HEK293 (cell line): ENCODE measurements at regions not wholly inside any gene's neighbourhood (a gene's known extent, or its start where the extent isn't known, plus 50 kb on each side); places are given as distances from the start of the nearest gene placed in this dataset.
"Not testable (repeated sequence)": the region's sequence is repeated elsewhere in the genome, so short reads cannot be mapped to it uniquely, and the experiment has no call there.

Source experiments
- CTCF ChIA-PET: fragments of 350-600 bp; formaldehyde crosslinking; extraction: SDS; loops from one replicate; lab custom pipeline; 2021; ENCODE audit warnings: antibody characterized with exemption; lab: Yijun Ruan, JAX
- POLR2A ChIA-PET: fragments of 300-600 bp; formaldehyde crosslinking; extraction: SDS; loops from one replicate; lab custom pipeline; 2020; ENCODE audit warnings: antibody characterized with exemption, inconsistent platforms; lab: Yijun Ruan, JAX
- H3K27ac ChIP-seq: fragments of 200-500 bp; sonication (Bioruptor generic); 2 replicates; pipeline ENCODE4 v1.5.1; 2014; ENCODE audit warnings: low read depth, low read length, control low read depth, inconsistent platforms; ENCODE audit errors: extremely low read depth
- H3K36me3 ChIP-seq, 2 experiments: fragments of 200-500 bp in 1 of 2; sonication (Bioruptor generic) in 1 of 2; 1 replicate in 1 of 2; 2 replicates in 1 of 2; pipeline ENCODE4 v1.5.1; 2014 to 2017; ENCODE audit warnings: inconsistent platforms in 2 of 2, low read length in 2 of 2; ENCODE audit not compliant: control insufficient read depth in 2 of 2, insufficient read depth in 1 of 2
- H3K4me1 ChIP-seq: fragments of 200-500 bp; sonication (Bioruptor generic); 2 replicates; pipeline ENCODE4 v1.5.1; 2014; ENCODE audit warnings: mild to moderate bottlenecking, low read length, inconsistent platforms; ENCODE audit not compliant: control insufficient read depth, insufficient read depth
- H3K4me3 ChIP-seq: 2 replicates; pipeline ENCODE4 v1.5.1; 2011; ENCODE audit warnings: low read depth, mild to moderate bottlenecking, control low read depth, low read length, moderate library complexity
- H3K9me3 ChIP-seq: fragments of 200-500 bp; sonication (Bioruptor generic); 2 replicates; pipeline ENCODE4 v1.5.1; 2014; ENCODE audit warnings: low read depth, low read length, inconsistent platforms; ENCODE audit not compliant: control insufficient read depth, insufficient read depth
- EGR2 ChIP-seq: fragments of 450-650 bp; formaldehyde crosslinking; IDR thresholded peaks from 2 replicates; pipeline ENCODE4 v1.5.1; 2016; ENCODE audit warnings: low read depth, missing biosample characterization, missing genetic modification characterization
- ZFHX2 ChIP-seq: fragments of 450-650 bp; formaldehyde crosslinking; conservative IDR thresholded peaks from 2 replicates; pipeline ENCODE4 v1.5.1; 2016; ENCODE audit warnings: missing biosample characterization, missing genetic modification characterization
- ZNF654 ChIP-seq: fragments of 450-650 bp; formaldehyde crosslinking; IDR thresholded peaks from 2 replicates; pipeline ENCODE4 v1.5.1; 2016; ENCODE audit warnings: low read depth, missing biosample characterization, missing genetic modification characterization
- ZNF707 ChIP-seq: fragments of 450-650 bp; formaldehyde crosslinking; IDR thresholded peaks from 2 replicates; pipeline ENCODE4 v1.5.1; 2016; ENCODE audit warnings: missing biosample characterization, missing genetic modification characterization

GRCh38 chr11:67940440-67940839 is 63.5 kb downstream of the UNC93B1 start:
- H3K27ac ChIP-seq, H3K4me3 ChIP-seq, CTCF ChIA-PET, POLR2A ChIA-PET, H3K36me3 ChIP-seq, H3K4me1 ChIP-seq, H3K9me3 ChIP-seq: not testable (repeated sequence)
- TF ChIP-seq EGR2 (peak; percentile 95), ZFHX2 (tag by site-specific recombination) (peak; percentile 85)

- POLR2A ChIA-PET, H3K4me1 ChIP-seq, H3K36me3 ChIP-seq, H3K27ac ChIP-seq, H3K9me3 ChIP-seq, H3K4me3 ChIP-seq: not testable (repeated sequence)
- TF ChIP-seq ZNF654 (tag by site-specific recombination): peak; percentile 16; the same call in 1 of the 2 replicates
- CTCF ChIA-PET: interaction anchor here (0.6 kb wide), 1 partner anchor 105 kb away, joined by 3 read pairs; no protein-coding TSS in a partner anchor
Observed at GRCh38 chr11:67938964-67939363, 64.9 kb downstream of the UNC93B1 start.

GRCh38 chr11:67938371-67938770 is 65.5 kb downstream of the UNC93B1 start:
- CTCF ChIA-PET: interaction anchor here (0.6 kb wide), 1 partner anchor 104 kb away, joined by 3 read pairs; no protein-coding TSS in a partner anchor
- H3K4me3 ChIP-seq, H3K36me3 ChIP-seq, POLR2A ChIA-PET, H3K27ac ChIP-seq, H3K4me1 ChIP-seq, H3K9me3 ChIP-seq: not testable (repeated sequence)

GRCh38 chr11:67923565-67923964 is 80.3 kb downstream of the UNC93B1 start:
- H3K27ac ChIP-seq, POLR2A ChIA-PET: not testable (repeated sequence)

GRCh38 chr11:67920546-67920945 is 83.4 kb downstream of the UNC93B1 start:
- H3K4me3 ChIP-seq, POLR2A ChIA-PET, H3K9me3 ChIP-seq, H3K4me1 ChIP-seq, H3K27ac ChIP-seq, H3K36me3 ChIP-seq, CTCF ChIA-PET: not testable (repeated sequence)

More at GRCh38 chr11:67923565-67923964, 80.3 kb downstream of the UNC93B1 start:
- H3K36me3 ChIP-seq, H3K4me3 ChIP-seq, CTCF ChIA-PET, H3K4me1 ChIP-seq, H3K9me3 ChIP-seq: not testable (repeated sequence)

GRCh38 chr11:67912184-67912583 is 91.7 kb downstream of the UNC93B1 start:
- H3K27ac ChIP-seq, H3K4me3 ChIP-seq, H3K36me3 ChIP-seq, H3K4me1 ChIP-seq, CTCF ChIA-PET, H3K9me3 ChIP-seq, POLR2A ChIA-PET: not testable (repeated sequence)
- TF ChIP-seq ZNF707 (tag by site-specific recombination): peak; percentile 56; the same call in 1 of the 2 replicates

- H3K36me3 ChIP-seq, H3K27ac ChIP-seq, POLR2A ChIA-PET, H3K4me3 ChIP-seq, H3K4me1 ChIP-seq, H3K9me3 ChIP-seq, CTCF ChIA-PET: not testable (repeated sequence)
Observed at GRCh38 chr11:67911211-67911610, 92.7 kb downstream of the UNC93B1 start.

GRCh38 chr11:67910803-67911202 is 93.1 kb downstream of the UNC93B1 start:
- POLR2A ChIA-PET, H3K27ac ChIP-seq, H3K36me3 ChIP-seq, H3K4me1 ChIP-seq, H3K4me3 ChIP-seq, H3K9me3 ChIP-seq, CTCF ChIA-PET: not testable (repeated sequence)

- H3K4me3 ChIP-seq, H3K36me3 ChIP-seq, CTCF ChIA-PET, H3K4me1 ChIP-seq, H3K27ac ChIP-seq, POLR2A ChIA-PET, H3K9me3 ChIP-seq: not testable (repeated sequence)
Observed at GRCh38 chr11:67906969-67907368, 96.9 kb downstream of the UNC93B1 start.

- H3K4me1 ChIP-seq, H3K36me3 ChIP-seq, H3K27ac ChIP-seq, CTCF ChIA-PET, H3K9me3 ChIP-seq, POLR2A ChIA-PET, H3K4me3 ChIP-seq: not testable (repeated sequence)
Observed at GRCh38 chr11:67899462-67899861, 104.4 kb downstream of the UNC93B1 start.

GRCh38 chr11:67893487-67893886 is 110.4 kb downstream of the UNC93B1 start:
- POLR2A ChIA-PET, H3K27ac ChIP-seq, H3K9me3 ChIP-seq, H3K36me3 ChIP-seq, H3K4me1 ChIP-seq, CTCF ChIA-PET, H3K4me3 ChIP-seq: not testable (repeated sequence)
